ENCODE measurements at regions not wholly inside any gene's neighbourhood (a gene's known extent, or its start where the extent isn't known, plus 50 kb on each side); places are given as distances from the start of the nearest gene placed in this dataset.

DNA sequence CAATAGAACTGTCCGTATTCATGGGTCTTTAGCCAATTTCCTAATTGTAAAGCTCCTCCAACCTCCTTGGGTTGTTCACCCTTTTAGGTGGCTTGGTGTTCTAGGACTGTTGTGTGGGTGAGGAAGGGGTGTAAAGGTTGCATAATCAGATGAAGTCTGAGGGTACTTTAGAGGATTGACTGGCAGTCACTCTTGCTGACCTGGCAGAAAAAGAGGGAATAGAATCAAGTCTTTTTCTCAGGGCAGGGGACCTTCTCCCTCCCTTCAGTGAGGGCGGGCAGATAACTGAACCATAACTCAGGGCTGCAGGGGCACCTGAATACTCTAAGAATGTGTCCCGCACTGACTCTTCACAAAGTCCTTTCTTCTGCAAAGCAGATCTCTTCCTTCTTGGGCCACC, 436.2 kb downstream of the CCDC91 start:
- H3K4me3 ChIP-seq (ENCODE audit: low read depth, low read length), result no peak overlapping the region
- DNase-seq (ENCODE audit: low read depth), result no peak
- TF ChIP-seq, protein P1, sequence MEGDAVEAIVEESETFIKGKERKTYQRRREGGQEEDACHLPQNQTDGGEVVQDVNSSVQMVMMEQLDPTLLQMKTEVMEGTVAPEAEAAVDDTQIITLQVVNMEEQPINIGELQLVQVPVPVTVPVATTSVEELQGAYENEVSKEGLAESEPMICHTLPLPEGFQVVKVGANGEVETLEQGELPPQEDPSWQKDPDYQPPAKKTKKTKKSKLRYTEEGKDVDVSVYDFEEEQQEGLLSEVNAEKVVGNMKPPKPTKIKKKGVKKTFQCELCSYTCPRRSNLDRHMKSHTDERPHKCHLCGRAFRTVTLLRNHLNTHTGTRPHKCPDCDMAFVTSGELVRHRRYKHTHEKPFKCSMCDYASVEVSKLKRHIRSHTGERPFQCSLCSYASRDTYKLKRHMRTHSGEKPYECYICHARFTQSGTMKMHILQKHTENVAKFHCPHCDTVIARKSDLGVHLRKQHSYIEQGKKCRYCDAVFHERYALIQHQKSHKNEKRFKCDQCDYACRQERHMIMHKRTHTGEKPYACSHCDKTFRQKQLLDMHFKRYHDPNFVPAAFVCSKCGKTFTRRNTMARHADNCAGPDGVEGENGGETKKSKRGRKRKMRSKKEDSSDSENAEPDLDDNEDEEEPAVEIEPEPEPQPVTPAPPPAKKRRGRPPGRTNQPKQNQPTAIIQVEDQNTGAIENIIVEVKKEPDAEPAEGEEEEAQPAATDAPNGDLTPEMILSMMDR (IDR thresholded peaks at IDR 0.05; ENCODE audit: insufficient read depth, low read length), result no peak

DNA sequence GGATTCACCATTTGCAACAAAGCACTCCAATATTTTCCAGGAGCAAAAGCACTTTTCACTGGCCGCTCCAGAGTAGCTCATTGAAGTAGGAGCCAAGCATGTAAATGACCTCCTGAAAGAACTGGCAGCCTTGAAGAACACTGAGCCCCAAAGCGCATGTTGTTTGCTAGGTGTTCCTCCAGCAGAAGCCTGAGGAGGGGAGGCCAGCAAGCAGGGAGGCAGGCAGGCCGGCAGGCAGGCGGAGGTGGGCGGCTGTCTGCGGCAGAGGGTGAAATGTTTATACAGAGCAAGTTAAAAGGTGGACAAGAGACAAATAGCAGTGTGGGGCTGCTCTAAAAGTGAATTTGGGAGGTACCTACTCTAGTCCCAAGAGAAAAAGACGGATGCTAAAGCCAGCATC, 439.4 kb downstream of the CCDC91 start:
- H3K4me3 ChIP-seq (ENCODE audit: low read depth, low read length), result no peak overlapping the region
- DNase-seq (ENCODE audit: low read depth), result no peak
- TF ChIP-seq, protein P1 (IDR thresholded peaks at IDR 0.05; ENCODE audit: insufficient read depth, low read length), result no peak

DNA sequence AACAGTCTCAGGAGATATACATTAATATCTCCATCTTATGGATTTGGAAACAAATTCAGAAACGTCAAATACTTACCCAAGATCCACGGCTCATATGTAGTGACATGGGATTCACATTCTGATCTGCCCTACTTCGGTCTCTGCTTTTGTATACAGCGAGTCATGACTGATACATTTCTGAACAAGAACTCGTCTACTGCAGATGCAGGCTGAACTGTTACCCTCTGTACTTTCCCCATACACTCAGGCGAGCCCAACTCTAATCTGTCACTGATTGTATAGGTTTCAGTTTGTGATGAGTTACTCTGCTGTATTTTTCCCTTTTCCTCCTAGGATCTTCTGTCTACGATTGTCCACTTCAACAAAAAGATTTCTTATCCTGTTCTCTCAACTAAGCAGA, 441.6 kb downstream of the CCDC91 start:
- DNase-seq (ENCODE audit: low read depth), result no peak
- H3K4me3 ChIP-seq (ENCODE audit: low read depth, low read length), result no peak overlapping the region
- TF ChIP-seq, protein P1 (IDR thresholded peaks at IDR 0.05; ENCODE audit: insufficient read depth, low read length), result no peak

DNA sequence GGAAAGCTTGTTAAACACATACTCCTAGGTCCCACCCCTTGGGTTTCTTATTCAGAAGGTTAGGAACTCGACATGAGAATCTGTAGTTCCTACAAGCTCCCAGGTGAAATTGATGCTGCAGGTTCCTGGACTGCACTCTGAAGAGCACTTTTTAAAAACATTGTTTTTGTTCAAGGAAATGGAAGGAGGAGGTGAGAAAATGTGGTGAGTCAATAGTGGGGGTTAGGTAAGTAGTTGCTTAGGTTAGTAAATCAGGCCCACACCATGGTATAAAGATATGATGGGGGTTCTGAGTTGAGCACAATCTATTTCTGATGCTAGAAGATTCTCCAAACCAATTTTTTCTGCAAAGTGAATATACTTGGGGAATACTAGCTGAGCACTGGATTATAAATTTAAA, 450.3 kb downstream of the CCDC91 start:
- no peak for DNase-seq (ENCODE audit: low read depth)
- TF ChIP-seq, protein P1 (IDR thresholded peaks at IDR 0.05; ENCODE audit: insufficient read depth, low read length), result no peak
- H3K4me3 ChIP-seq (ENCODE audit: low read depth, low read length), result no peak overlapping the region

DNA sequence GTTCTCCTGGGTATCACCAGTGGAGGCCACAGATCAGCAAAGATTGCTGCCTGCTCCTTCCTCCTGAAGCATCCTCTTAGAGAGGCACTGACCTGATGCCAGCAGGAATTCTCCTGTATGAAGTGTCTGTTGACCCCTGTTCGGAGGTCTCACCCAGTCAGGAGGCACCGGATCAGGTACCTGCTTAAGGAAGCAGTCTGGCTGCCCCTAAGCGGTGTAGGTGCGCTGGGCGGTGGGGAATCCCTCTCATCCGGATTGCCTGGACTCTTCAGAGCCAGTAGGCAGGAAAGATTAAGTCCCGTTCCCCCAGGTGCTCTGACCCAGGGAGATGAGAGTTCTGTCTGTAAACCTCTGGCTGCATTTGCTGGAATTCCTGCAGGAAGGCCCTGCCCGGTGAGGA, 455.2 kb downstream of the CCDC91 start:
- no peak for DNase-seq (ENCODE audit: low read depth)
- TF ChIP-seq, protein P1 (IDR thresholded peaks at IDR 0.05; ENCODE audit: insufficient read depth, low read length), result no peak
- H3K4me3 ChIP-seq (ENCODE audit: low read depth, low read length), result no peak overlapping the region

DNA sequence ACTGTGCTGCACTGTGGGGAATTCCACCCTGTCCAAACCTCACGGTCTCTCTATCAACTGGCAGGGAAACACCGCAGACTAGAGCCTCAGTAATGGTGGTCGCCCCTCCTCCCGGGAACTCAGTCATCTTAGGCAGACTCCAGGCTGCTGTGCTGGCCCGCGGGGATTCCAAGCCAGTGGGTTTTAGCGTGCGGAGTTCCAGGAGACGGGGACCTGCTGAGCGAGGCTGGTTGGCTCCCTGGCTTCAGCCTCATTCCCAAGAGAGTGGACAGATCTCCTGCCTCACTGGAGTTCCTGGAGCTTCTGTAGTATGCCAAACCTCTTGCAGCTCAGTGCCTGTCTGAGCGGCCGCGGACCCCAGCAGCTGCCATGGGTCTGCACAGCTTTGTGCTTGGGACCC, 455.6 kb downstream of the CCDC91 start:
- H3K4me3 ChIP-seq (ENCODE audit: low read depth, low read length), result no peak overlapping the region
- TF ChIP-seq, protein P1 (IDR thresholded peaks at IDR 0.05; ENCODE audit: insufficient read depth, low read length), result no peak
- DNase-seq (ENCODE audit: low read depth), result no peak

DNA sequence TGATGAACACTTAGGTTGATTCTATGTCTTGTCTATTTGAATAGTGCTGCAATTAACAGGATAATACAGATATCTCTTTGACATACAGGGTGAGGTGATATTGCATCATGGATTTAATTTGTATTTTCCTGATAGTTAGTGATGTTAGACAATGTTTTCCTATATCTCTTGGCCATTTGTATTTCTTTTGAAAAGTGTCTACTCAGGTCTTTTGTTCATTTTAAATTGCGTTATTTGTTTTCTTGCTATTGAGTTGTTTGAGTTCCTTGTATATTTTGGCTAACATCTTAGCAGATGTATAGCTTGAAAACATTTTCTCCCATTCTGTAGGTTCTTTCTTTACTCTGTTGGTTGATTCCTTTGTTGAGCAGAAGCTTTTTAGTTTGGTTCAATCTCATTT, 460.6 kb downstream of the CCDC91 start:
- TF ChIP-seq, protein P1 (IDR thresholded peaks at IDR 0.05; ENCODE audit: insufficient read depth, low read length), result no peak
- no peak for DNase-seq (ENCODE audit: low read depth)
- H3K4me3 ChIP-seq (ENCODE audit: low read depth, low read length), result no peak overlapping the region
